ENCODE measurements at regions not wholly inside any gene's neighbourhood (a gene's known extent, or its start where the extent isn't known, plus 50 kb on each side); places are given as distances from the start of the nearest gene placed in this dataset.
"Not testable (repeated sequence)": the region's sequence is repeated elsewhere in the genome, so short reads cannot be mapped to it uniquely, and the experiment has no call there.

GRCh38 chr2:66094689-66095088 lies 340.2 kb upstream of the MEIS1 start:
- H2BK20ac ChIP-seq (ENCODE audit: low read length); H3K9ac ChIP-seq (replicated peaks in 1 of 4; ENCODE audit: extremely low read depth in 1 of 4, low read depth in 3 of 4, low read length in 3 of 4); H3K4me1 ChIP-seq (replicated peaks in 1 of 4; ENCODE audit: control insufficient read depth in 3 of 4, insufficient read depth in 4 of 4, low read length in 3 of 4); H3K23ac ChIP-seq (ENCODE audit: insufficient read length); H3K18ac ChIP-seq (ENCODE audit: extremely low read depth, low read length); DNase-seq (ENCODE audit: low read depth in 1 of 2, low spot score in 2 of 2); H2BK15ac ChIP-seq (ENCODE audit: low read length); H4K20me1 ChIP-seq (replicated peaks in 1 of 2; ENCODE audit: control insufficient read depth in 1 of 2, insufficient read depth in 2 of 2, low read length in 2 of 2); H2AFZ ChIP-seq (ENCODE audit: low read length); H4K91ac ChIP-seq (replicated peaks; ENCODE audit: insufficient read length, low read length); H2BK12ac ChIP-seq (ENCODE audit: low read depth, low read length); H3K4me3 ChIP-seq (ENCODE audit: extremely low read depth in 1 of 4, insufficient read depth in 2 of 4, low read depth in 3 of 4, low read length in 4 of 4); H3K9me3 ChIP-seq (ENCODE audit: insufficient read depth in 2 of 2, low read depth in 1 of 2, low read length in 1 of 2); H3K79me2 ChIP-seq (ENCODE audit: control insufficient read depth in 1 of 2, insufficient read depth in 2 of 2, low read length in 2 of 2); H2BK5ac ChIP-seq (ENCODE audit: low read depth, low read length); H3K79me1 ChIP-seq (ENCODE audit: low read depth, low read length); FAIRE-seq; H3K4ac ChIP-seq (replicated peaks; ENCODE audit: insufficient read length, low read depth, low read length); H3K56ac ChIP-seq (replicated peaks; ENCODE audit: insufficient read length, low read depth, low read length); H4K5ac ChIP-seq (ENCODE audit: insufficient read length, low read depth, low read length); H2AK5ac ChIP-seq (ENCODE audit: low read depth, low read length); H3K27me3 ChIP-seq (replicated peaks in 1 of 4; ENCODE audit: control insufficient read depth in 3 of 4, extremely low read depth in 1 of 4, insufficient read depth in 3 of 4, low read length in 3 of 4); H3K14ac ChIP-seq (ENCODE audit: insufficient read length); H3K4me2 ChIP-seq (ENCODE audit: insufficient read depth in 1 of 2, low read depth in 2 of 2, low read length in 2 of 2); H3K27ac ChIP-seq (ENCODE audit: low read depth, low read length); H3K23me2 ChIP-seq (ENCODE audit: low read depth, low read length); H4K8ac ChIP-seq (ENCODE audit: extremely low read depth, insufficient read depth, low read length); H2BK120ac ChIP-seq (replicated peaks; ENCODE audit: low read depth, low read length); H3K36me3 ChIP-seq (ENCODE audit: control insufficient read depth in 2 of 4, insufficient read depth in 4 of 4, low read length in 3 of 4); POLR2A ChIA-PET (ENCODE audit: partially characterized antibody): not testable (repeated sequence)
- CTCF ChIA-PET (ENCODE audit: partially characterized antibody), result interaction anchor here (2.6 kb wide), 1 partner anchor 13 kb away, joined by 21 read pairs; no protein-coding TSS in a partner anchor
- 76% methylated on average over 2 of the region's 2 CpGs; no CpG with 5 or more reads in 1 of the 2 experiments for WGBS, 2 experiments (ENCODE audit: extremely low coverage in 1 of 2, insufficient coverage in 1 of 2, insufficient read length in 1 of 2, insufficient replicate concordance in 2 of 2, low coverage in 1 of 2, low lambda C conversion rate in 2 of 2, missing lambda C conversion rate in 1 of 2)
